Type B pancreatic cell (in vitro differentiated cells): ENCODE measurements at regions not wholly inside any gene's neighbourhood (a gene's known extent, or its start where the extent isn't known, plus 50 kb on each side); places are given as distances from the start of the nearest gene placed in this dataset.

Source experiments
- DNase-seq: peaks from one replicate; pipeline ENCODE4 v3.0.0; 2021; ENCODE audit warnings: mixed read lengths; ENCODE audit not compliant: unreplicated experiment; ENCODE audit errors: extremely low spot score
- H3K27ac Mint-ChIP-seq: 2 replicates; pipeline ENCODE4 v1.8.0; 2021; ENCODE audit warnings: mild to moderate bottlenecking, mixed read lengths
- H3K27me3 Mint-ChIP-seq: 2 replicates; pipeline ENCODE4 v1.8.0; 2021; ENCODE audit warnings: mixed read lengths
- H3K36me3 Mint-ChIP-seq: 2 replicates; pipeline ENCODE4 v1.8.0; 2021; ENCODE audit warnings: mixed read lengths
- H3K4me1 Mint-ChIP-seq: one replicate; pipeline ENCODE4 v1.8.0; 2021; ENCODE audit warnings: mixed read lengths; ENCODE audit not compliant: unreplicated experiment
- H3K4me3 Mint-ChIP-seq: 2 replicates; pipeline ENCODE4 v1.8.0; 2021; ENCODE audit warnings: mild to moderate bottlenecking, mixed read lengths
- H3K9me3 Mint-ChIP-seq: 2 replicates; pipeline ENCODE4 v1.8.0; 2021; ENCODE audit warnings: mixed read lengths
- CTCF ChIP-seq: fragments of 200-600 bp; sonication (generic); conservative IDR thresholded peaks from 2 replicates; pipeline ENCODE4 v1.5.0; 2021; ENCODE audit warnings: antibody characterized with exemption, mild to moderate bottlenecking

- no peaks in the 10 kb centered on the region for H3K36me3 Mint-ChIP-seq
- peaks cover 5% of the 10 kb centered on the region for H3K4me1 Mint-ChIP-seq
- TF ChIP-seq CTCF, result no peak
- H3K27ac Mint-ChIP-seq, result no peak overlapping the region
- no peak overlapping the region for H3K4me3 Mint-ChIP-seq
- H3K9me3 Mint-ChIP-seq, result peaks cover under 1% of the 10 kb centered on the region
- DNase-seq, result no peak
- H3K27me3 Mint-ChIP-seq, result peaks cover 8% of the 10 kb centered on the region
Observed at GRCh38 chr2:133768658-133769435, 200.6 kb upstream of the NCKAP5 start.

- H3K4me3 Mint-ChIP-seq, result no peak overlapping the region
- H3K36me3 Mint-ChIP-seq, result no peaks in the 10 kb centered on the region
- no peak for DNase-seq
- no peaks in the 10 kb centered on the region for H3K9me3 Mint-ChIP-seq
- TF ChIP-seq CTCF, result no peak
- H3K27me3 Mint-ChIP-seq, result peaks cover 3% of the 10 kb centered on the region
- peaks cover 11% of the 10 kb centered on the region for H3K4me1 Mint-ChIP-seq
- no peak overlapping the region for H3K27ac Mint-ChIP-seq
Observed at GRCh38 chr2:133773854-133774653, 205.8 kb upstream of the NCKAP5 start.

GRCh38 chr2:133774654-133775015 lies 206.4 kb upstream of the NCKAP5 start:
- TF ChIP-seq CTCF, result no peak
- Mint-ChIP-seq H3K36me3 (no peaks in the 10 kb centered on the region), H3K4me3 (no peak overlapping the region), H3K27me3 (peaks cover 3% of the 10 kb centered on the region), H3K4me1 (peaks cover 11% of the 10 kb centered on the region), H3K27ac (no peak overlapping the region), H3K9me3 (no peaks in the 10 kb centered on the region)
- DNase-seq, result no peak

- H3K36me3 Mint-ChIP-seq, result no peaks in the 10 kb centered on the region
Observed at GRCh38 chr2:133776936-133777573, 208.8 kb upstream of the NCKAP5 start.

GRCh38 chr2:133777574-133777960 lies 209.3 kb upstream of the NCKAP5 start:
- peaks cover 11% of the 10 kb centered on the region for H3K4me1 Mint-ChIP-seq

More at GRCh38 chr2:133776936-133777573, 208.8 kb upstream of the NCKAP5 start:
- no peak for DNase-seq
- Mint-ChIP-seq H3K4me3 (no peak overlapping the region), H3K27me3 (no peaks in the 10 kb centered on the region), H3K27ac (no peak overlapping the region), H3K9me3 (no peaks in the 10 kb centered on the region), H3K4me1 (peaks cover 11% of the 10 kb centered on the region)
- no peak for TF ChIP-seq CTCF

More at GRCh38 chr2:133777574-133777960, 209.3 kb upstream of the NCKAP5 start:
- Mint-ChIP-seq H3K27ac (no peak overlapping the region), H3K9me3 (no peaks in the 10 kb centered on the region), H3K4me3 (no peak overlapping the region), H3K27me3 (no peaks in the 10 kb centered on the region), H3K36me3 (no peaks in the 10 kb centered on the region)
- DNase-seq, result no peak
- TF ChIP-seq CTCF, result no peak
